ENCODE measurements at regions not wholly inside any gene's neighbourhood (a gene's known extent, or its start where the extent isn't known, plus 50 kb on each side); places are given as distances from the start of the nearest gene placed in this dataset.

DNA sequence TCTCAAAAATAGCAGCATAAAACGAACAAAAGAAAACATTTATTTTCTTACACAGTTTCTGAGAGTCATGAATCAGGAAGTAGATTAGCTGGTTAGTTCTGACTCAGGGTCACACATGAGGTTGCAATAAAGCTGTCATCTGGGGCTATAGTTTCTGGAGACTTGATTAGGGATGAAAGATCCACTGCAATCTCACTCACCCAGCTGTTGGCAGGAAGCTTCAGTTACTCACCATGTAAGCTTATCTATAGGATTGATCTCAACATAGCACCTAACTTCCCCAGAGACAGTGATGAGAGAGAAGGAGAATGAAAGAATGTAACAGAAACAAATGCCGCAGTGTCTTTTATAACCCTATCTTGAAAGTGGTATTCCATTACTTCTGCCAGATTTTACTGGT, 435.5 kb downstream of the GABRG1 start (continued):
- TF ChIP-seq SREBF1 (IDR thresholded peaks at IDR 0.05; ENCODE audit: low read length): no peak
- no peak for TF ChIP-seq HDAC2 (IDR thresholded peaks at IDR 0.05)

DNA sequence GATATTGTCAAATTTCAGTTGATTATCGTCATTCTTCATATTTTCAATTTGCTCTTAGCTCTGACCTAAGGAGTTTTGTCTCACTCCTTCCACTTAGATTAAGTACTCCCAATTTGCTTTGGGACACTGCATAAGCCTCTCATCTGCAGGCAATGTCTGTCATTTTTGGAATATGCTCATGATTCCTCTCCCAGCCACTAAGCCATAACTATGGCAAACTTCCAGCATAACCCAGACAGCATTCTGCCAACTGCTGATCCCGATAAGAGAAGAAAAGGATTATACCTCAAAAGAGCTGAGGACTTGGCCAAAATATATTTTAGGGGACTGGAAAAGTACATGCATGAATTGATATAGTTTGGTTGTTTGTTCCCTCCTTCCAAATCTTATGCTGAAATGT, 444.4 kb downstream of the GABRG1 start:
- DNase-seq (ENCODE audit: low read depth, low spot score) (no peak), FAIRE-seq (no peak), ATAC-seq (no peak)
- Histone ChIP-seq H3K4me3 (no peak overlapping the region), H3K4me1 (ENCODE audit: control insufficient read depth, insufficient read depth, low read length) (no peaks in the 10 kb centered on the region), H3K27me3 (replicated peaks in 1 of 2; ENCODE audit: control insufficient read depth in 2 of 2, insufficient read depth in 2 of 2, low read length in 1 of 2) (no peaks in the 10 kb centered on the region), H3K27ac (ENCODE audit: control insufficient read depth, insufficient read depth) (no peak overlapping the region), H2AFZ (ENCODE audit: control insufficient read depth, low read depth, low read length) (no peak overlapping the region), H3K79me2 (ENCODE audit: control insufficient read depth, insufficient read depth, low read length) (no peaks in the 10 kb centered on the region), H3K9me3 (replicated peaks; ENCODE audit: control insufficient read depth, insufficient read depth, low read length) (no peaks in the 10 kb centered on the region), H4K20me1 (ENCODE audit: control insufficient read depth, insufficient read depth) (no peaks in the 10 kb centered on the region), H3K9ac (ENCODE audit: control insufficient read depth, insufficient read depth, low read length) (no peak overlapping the region), H3K36me3 (ENCODE audit: control insufficient read depth in 2 of 2, insufficient read depth in 2 of 2, low read length in 1 of 2) (no peaks in the 10 kb centered on the region), H3K4me2 (ENCODE audit: control insufficient read depth, insufficient read depth) (no peak overlapping the region)
- no TSS peak for BruUV-seq (replicated peaks)
- CTCF ChIA-PET: no interaction called here
- 23% methylated on average over 2 of the region's 2 CpGs for WGBS (ENCODE audit: insufficient coverage, insufficient replicate concordance, low lambda C conversion rate, missing lambda C conversion rate)
- POLR2A ChIA-PET: no interaction called here
- in situ Hi-C loops (cut with MboI) (no loop called here), intact Hi-C loops (cut with micrococcal nuclease; ENCODE audit: unreplicated experiment) (no loop called here)
- SMC1A ChIA-PET (ENCODE audit: uncharacterized antibody, unreplicated experiment): no interaction called here
- TF ChIP-seq ATF7 (IDR thresholded peaks at IDR 0.05; ENCODE audit: low read depth) (no peak), STAT3 (IDR thresholded peaks at IDR 0.05; ENCODE audit: low read depth, low read length) (no peak), NFIC (IDR thresholded peaks at IDR 0.05; ENCODE audit: low read depth, low read length) (no peak), TCF3 (IDR thresholded peaks at IDR 0.05; ENCODE audit: borderline replicate concordance, insufficient read depth, low read depth, low read length) (no peak), NR2C1 (IDR thresholded peaks at IDR 0.05) (no peak), EED (IDR thresholded peaks at IDR 0.05; ENCODE audit: low read depth) (no peak), BMI1 (IDR thresholded peaks at IDR 0.05; ENCODE audit: borderline replicate concordance) (no peak), TCF12 (IDR thresholded peaks at IDR 0.05; ENCODE audit: low read depth, low read length) (no peak), ZNF622 (IDR thresholded peaks at IDR 0.05) (no peak)
- TF ChIP-seq, protein P1, sequence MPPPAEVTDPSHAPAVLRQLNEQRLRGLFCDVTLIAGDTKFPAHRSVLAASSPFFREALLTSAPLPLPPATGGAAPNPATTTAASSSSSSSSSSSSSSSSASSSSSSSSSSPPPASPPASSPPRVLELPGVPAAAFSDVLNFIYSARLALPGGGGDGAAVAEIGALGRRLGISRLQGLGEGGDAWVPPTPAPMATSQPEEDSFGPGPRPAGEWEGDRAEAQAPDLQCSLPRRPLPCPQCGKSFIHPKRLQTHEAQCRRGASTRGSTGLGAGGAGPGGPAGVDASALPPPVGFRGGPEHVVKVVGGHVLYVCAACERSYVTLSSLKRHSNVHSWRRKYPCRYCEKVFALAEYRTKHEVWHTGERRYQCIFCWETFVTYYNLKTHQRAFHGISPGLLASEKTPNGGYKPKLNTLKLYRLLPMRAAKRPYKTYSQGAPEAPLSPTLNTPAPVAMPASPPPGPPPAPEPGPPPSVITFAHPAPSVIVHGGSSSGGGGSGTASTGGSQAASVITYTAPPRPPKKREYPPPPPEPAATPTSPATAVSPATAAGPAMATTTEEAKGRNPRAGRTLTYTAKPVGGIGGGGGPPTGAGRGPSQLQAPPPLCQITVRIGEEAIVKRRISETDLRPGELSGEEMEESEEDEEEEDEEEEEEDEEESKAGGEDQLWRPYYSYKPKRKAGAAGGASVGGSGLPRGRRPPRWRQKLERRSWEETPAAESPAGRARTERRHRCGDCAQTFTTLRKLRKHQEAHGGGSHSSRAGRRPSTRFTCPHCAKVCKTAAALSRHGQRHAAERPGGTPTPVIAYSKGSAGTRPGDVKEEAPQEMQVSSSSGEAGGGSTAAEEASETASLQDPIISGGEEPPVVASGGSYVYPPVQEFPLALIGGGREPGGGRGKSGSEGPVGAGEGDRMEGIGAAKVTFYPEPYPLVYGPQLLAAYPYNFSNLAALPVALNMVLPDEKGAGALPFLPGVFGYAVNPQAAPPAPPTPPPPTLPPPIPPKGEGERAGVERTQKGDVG (CRISPR knock-in tag; IDR thresholded peaks at IDR 0.05): no peak
- TF ChIP-seq, protein P2, sequence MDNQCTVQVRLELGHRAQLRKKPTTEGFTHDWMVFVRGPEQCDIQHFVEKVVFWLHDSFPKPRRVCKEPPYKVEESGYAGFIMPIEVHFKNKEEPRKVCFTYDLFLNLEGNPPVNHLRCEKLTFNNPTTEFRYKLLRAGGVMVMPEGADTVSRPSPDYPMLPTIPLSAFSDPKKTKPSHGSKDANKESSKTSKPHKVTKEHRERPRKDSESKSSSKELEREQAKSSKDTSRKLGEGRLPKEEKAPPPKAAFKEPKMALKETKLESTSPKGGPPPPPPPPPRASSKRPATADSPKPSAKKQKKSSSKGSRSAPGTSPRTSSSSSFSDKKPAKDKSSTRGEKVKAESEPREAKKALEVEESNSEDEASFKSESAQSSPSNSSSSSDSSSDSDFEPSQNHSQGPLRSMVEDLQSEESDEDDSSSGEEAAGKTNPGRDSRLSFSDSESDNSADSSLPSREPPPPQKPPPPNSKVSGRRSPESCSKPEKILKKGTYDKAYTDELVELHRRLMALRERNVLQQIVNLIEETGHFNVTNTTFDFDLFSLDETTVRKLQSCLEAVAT (IDR thresholded peaks at IDR 0.05): no peak
- RAD21 ChIA-PET (ENCODE audit: unreplicated experiment): no interaction called here

Measured in GM12878 (cell line).